HL-60 (cell line): ENCODE measurements at regions not wholly inside any gene's neighbourhood (a gene's known extent, or its start where the extent isn't known, plus 50 kb on each side); places are given as distances from the start of the nearest gene placed in this dataset.

Source experiments
- DNase-seq, 2 experiments: peaks; one replicate each; pipeline ENCODE4 v3.0.0-alpha.2; 2010 to 2020; ENCODE audit warnings: low read depth in 1 of 2, low spot score in 1 of 2
- H3K27ac ChIP-seq: fragments of 250-450 bp; sonication (Bioruptor Pico); replicated peaks from 2 replicates; pipeline ENCODE4 v1.5.1; 2020; ENCODE audit warnings: mild to moderate bottlenecking, moderate library complexity
- H3K27me3 ChIP-seq: fragments of 250-450 bp; sonication (Bioruptor Pico); 2 replicates; pipeline ENCODE4 v1.5.1; 2021; ENCODE audit warnings: mild to moderate bottlenecking, moderate library complexity; ENCODE audit not compliant: insufficient read depth, poor library complexity, severe bottlenecking
- H3K4me3 ChIP-seq: replicated peaks from 2 replicates; pipeline ENCODE4 v1.5.1; 2011; ENCODE audit warnings: mild to moderate bottlenecking, control low read depth, low read length; ENCODE audit not compliant: insufficient read depth
- GABPA ChIP-seq: IDR thresholded peaks from 2 replicates; pipeline ENCODE4 v1.6.1; 2012; ENCODE audit warnings: low read depth
- POLR2AphosphoS5 ChIP-seq: IDR thresholded peaks from 2 replicates; pipeline ENCODE4 v1.6.1; 2012; ENCODE audit warnings: low read depth
- SPI1 ChIP-seq: IDR thresholded peaks from 2 replicates; pipeline ENCODE4 v1.6.1; 2012; ENCODE audit warnings: low read depth, mild to moderate bottlenecking, borderline replicate concordance
- TF ChIP-seq, protein P1 (sequence below): IDR thresholded peaks from one replicate; pipeline ENCODE4 v1.5.1; 2011; ENCODE audit warnings: low read length, control low read depth, inconsistent platforms; ENCODE audit not compliant: insufficient read depth
- TF ChIP-seq, protein P2 (sequence below): IDR thresholded peaks from 2 replicates; pipeline ENCODE4 v1.6.1; 2012; ENCODE audit warnings: low read depth; ENCODE audit not compliant: insufficient replicate concordance

DNA sequence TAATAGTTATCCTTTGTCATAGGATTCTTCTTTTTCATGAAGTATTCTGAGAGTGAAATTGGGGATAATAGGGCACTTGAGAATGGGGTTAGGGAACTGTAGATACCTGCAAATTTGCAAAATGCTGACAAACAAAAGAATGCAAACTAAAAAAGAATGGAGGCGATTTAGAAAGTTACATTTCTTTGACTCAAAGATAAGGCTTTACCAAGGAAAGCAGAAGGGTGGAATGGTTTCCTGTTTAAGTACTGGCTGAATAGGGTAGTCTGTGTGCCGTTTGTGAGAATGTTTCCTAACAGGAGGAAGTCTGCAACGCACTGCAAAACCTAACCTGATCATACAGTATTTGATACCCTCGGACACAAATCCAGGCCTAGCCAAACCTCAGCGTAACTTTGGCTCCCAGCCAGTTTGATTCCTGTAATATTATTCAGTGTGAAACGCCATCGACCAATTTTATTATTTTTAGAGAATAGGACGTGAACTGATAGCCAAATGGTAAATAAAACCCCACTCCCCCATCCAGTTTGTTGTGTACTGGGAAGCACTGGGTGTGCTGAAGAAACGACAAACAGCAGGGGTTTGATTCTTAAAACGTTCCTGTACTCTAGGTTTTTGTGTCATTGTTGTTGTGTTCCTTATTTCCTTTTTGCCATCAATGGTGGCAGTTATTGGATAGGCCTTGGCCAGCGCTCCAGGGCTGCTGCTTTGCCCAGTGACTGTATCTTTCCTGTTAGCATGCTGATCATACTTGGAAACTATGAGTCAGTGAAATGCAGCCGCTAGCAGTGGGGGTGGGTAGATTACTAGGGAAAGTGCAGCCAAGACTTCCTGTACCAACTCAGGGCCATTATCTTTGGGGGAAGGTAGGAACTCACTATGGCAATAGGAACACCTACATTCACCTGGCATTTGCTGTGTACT is 148.0 kb upstream of the TBL1XR1 start:
- peak overlapping the region; percentile 89 for H3K27ac ChIP-seq

DNA sequence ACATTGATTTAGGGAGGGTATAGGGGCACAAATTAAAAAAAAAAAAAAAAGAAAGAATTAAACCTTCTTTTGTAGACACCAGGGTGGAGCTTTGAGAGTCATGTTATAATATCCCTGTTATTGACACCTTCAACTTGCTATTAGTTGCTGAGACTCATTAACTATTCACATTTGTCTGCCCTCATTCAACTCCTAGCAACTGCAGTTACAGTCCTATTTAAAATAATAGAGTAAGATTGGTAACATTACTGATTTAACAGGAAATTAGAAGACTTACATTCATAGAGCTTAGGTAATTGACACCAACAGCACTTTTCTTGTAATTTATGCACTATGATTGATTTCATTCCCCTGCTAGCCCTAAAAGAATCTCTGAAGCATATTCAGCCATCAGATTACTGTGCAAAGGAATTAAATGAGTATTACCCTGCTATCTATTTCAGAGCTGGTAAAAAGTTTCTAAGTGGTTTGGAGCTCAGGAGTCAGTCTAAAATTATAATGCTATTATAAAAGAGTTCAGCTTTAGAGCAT is 148.8 kb upstream of the TBL1XR1 start:
- H3K27ac ChIP-seq, result peak overlapping the region; percentile 89
- no peaks in the 10 kb centered on the region for H3K27me3 ChIP-seq
- no peak for DNase-seq
- H3K4me3 ChIP-seq, result no peak overlapping the region
- no peak for TF ChIP-seq GABPA

More for the DNA sequence above, 148.0 kb upstream of the TBL1XR1 start:
- DNase-seq, result peak; percentile 82 to 95
- H3K4me3 ChIP-seq, result no peak overlapping the region
- H3K27me3 ChIP-seq, result no peaks in the 10 kb centered on the region
- TF ChIP-seq SPI1 (peak; percentile 74), POLR2AphosphoS5 (peak; percentile 49; the same call in 1 of the 2 replicates), GABPA (no peak)

DNA sequence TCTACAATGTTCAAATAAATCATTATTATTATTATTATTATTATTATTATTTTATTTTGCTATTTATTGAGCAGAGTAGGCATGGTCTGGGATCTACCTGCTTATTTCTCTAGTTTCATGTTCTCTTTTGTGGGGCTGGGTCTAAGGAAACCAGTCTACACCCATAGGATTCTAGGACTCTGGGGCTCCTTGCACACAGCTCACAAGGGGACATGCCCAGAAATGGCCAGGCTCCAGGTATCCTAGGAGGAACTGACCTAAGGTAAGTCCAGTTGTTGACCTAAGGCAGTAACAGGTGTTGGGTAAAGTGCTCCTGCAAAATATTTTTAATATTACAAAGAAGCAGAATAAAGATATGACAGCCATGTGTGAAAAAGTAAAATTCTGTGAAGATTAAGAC is 149.6 kb upstream of the TBL1XR1 start:
- TF ChIP-seq SPI1 (no peak), POLR2AphosphoS5 (no peak), GABPA (no peak)
- TF ChIP-seq, protein P1, sequence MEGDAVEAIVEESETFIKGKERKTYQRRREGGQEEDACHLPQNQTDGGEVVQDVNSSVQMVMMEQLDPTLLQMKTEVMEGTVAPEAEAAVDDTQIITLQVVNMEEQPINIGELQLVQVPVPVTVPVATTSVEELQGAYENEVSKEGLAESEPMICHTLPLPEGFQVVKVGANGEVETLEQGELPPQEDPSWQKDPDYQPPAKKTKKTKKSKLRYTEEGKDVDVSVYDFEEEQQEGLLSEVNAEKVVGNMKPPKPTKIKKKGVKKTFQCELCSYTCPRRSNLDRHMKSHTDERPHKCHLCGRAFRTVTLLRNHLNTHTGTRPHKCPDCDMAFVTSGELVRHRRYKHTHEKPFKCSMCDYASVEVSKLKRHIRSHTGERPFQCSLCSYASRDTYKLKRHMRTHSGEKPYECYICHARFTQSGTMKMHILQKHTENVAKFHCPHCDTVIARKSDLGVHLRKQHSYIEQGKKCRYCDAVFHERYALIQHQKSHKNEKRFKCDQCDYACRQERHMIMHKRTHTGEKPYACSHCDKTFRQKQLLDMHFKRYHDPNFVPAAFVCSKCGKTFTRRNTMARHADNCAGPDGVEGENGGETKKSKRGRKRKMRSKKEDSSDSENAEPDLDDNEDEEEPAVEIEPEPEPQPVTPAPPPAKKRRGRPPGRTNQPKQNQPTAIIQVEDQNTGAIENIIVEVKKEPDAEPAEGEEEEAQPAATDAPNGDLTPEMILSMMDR, result no peak
- TF ChIP-seq, protein P2, sequence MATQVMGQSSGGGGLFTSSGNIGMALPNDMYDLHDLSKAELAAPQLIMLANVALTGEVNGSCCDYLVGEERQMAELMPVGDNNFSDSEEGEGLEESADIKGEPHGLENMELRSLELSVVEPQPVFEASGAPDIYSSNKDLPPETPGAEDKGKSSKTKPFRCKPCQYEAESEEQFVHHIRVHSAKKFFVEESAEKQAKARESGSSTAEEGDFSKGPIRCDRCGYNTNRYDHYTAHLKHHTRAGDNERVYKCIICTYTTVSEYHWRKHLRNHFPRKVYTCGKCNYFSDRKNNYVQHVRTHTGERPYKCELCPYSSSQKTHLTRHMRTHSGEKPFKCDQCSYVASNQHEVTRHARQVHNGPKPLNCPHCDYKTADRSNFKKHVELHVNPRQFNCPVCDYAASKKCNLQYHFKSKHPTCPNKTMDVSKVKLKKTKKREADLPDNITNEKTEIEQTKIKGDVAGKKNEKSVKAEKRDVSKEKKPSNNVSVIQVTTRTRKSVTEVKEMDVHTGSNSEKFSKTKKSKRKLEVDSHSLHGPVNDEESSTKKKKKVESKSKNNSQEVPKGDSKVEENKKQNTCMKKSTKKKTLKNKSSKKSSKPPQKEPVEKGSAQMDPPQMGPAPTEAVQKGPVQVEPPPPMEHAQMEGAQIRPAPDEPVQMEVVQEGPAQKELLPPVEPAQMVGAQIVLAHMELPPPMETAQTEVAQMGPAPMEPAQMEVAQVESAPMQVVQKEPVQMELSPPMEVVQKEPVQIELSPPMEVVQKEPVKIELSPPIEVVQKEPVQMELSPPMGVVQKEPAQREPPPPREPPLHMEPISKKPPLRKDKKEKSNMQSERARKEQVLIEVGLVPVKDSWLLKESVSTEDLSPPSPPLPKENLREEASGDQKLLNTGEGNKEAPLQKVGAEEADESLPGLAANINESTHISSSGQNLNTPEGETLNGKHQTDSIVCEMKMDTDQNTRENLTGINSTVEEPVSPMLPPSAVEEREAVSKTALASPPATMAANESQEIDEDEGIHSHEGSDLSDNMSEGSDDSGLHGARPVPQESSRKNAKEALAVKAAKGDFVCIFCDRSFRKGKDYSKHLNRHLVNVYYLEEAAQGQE, result no peak
- no peak for DNase-seq
- Histone ChIP-seq H3K4me3 (no peak overlapping the region), H3K27me3 (no peaks in the 10 kb centered on the region), H3K27ac (no peak overlapping the region)

DNA sequence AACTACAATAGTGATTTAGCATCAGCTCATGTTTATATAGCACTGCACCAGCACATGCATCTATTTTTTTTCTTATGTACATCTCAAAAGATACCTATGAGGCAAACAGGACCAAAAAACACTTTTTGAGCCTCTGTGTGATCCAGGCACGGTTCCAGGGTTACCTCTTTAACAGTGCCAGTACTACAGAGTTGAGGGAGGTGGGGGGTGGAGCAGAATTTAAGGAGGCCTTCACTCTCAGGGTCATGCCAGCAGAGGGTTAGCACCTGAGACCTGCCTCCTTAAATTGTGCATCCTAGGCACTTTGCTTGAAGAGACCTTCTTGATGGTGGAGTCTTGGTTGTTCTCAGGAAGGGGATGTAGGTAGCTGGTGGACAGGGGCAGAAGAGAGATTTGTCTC is 150.3 kb upstream of the TBL1XR1 start:
- H3K27ac ChIP-seq, result no peak overlapping the region
- no peak for DNase-seq
- no peak overlapping the region for H3K4me3 ChIP-seq
- TF ChIP-seq GABPA, result no peak
- TF ChIP-seq, protein P2, result no peak
- TF ChIP-seq, protein P1, result no peak
- TF ChIP-seq POLR2AphosphoS5, result no peak
- TF ChIP-seq SPI1, result no peak
- no peaks in the 10 kb centered on the region for H3K27me3 ChIP-seq
